Brain pericyte (primary cell): ENCODE measurements at regions not wholly inside any gene's neighbourhood (a gene's known extent, or its start where the extent isn't known, plus 50 kb on each side); places are given as distances from the start of the nearest gene placed in this dataset.
A peak's percentile ranks its signal among the peaks of the same experiment; 100 is the strongest.
"Not testable (repeated sequence)": the region's sequence is repeated elsewhere in the genome, so short reads cannot be mapped to it uniquely, and the experiment has no call there.

Experiments used
- DNase-seq: peaks from one replicate; pipeline ENCODE4 v3.0.0-alpha.2; 2012; ENCODE audit warnings: low read depth, low spot score

DNA sequence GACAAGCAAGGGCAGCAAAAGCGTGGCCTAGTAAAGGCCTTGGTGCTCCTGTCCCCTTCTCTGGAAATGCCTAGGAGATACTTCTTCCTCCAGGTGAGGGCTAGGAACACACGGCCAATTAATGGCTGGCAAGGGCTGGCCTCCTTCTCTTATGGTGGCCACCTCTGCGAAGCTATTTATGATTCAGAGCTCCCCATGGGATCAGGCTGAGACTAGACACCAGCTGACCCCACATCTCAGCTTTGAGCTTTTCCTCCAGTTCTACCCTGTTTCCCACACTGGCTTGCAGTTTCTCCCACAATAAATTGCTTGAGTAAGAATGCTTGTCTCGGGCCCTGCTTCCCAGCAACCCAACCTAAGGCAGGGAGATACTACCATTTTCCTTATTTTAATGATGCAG is 53.7 kb downstream of the CAMK2N1 start:
- DNase-seq: no peak

DNA sequence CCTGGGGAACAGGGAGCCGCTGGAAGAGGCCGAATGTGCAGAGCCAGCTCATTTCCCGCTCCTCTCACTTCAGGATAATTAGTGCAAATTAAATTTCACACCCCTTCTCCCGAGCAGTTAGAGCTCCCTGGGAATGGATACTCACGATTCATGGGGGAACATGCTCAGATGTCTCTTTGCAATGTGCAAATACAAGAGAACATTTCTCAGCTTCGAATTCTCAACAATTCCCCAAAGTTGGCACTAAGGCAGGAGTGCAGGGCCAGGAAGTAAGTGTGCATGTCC is 54.9 kb downstream of the CAMK2N1 start:
- DNase-seq: no peak

DNA sequence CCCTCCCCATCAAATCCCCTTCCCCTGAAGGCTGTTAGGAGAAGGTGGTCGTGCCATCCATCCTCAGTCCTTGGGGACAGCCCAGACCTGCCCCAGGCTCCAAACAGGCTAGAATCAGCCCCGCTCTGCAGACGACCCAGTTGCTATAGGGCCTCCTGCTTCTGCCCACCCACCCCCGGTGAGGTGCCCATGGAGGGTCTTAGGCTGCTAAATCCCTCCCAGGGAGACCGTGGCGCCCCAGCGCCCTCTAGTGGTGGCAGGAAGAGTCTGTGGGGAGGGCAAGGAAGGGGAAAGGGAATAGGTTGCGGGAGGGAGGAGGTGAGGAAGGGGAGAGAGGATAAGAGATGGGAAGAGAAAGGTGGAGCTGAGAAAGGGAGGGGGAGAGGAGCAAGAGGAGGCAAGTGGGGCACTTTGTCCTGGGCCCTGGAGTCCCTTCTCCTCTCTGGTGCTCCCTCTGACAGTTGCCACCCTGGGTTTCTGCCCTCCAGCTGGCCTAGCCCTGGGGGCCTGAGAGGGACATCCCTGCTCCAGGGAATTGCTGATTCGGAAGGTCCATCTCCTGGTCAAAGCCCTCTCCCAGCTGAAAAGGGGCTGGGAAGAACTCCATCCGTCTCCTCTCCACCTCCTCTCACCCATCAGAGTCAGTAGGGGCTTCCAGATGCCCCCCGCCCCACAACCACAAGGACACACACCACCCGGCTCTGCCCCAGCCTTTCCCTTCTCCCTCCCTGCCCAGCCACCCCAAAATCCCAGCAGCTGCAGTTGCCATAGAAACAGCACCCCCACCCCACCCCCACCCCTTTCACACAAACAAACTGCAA is 55.4 kb downstream of the CAMK2N1 start:
- DNase-seq: no peak

DNA sequence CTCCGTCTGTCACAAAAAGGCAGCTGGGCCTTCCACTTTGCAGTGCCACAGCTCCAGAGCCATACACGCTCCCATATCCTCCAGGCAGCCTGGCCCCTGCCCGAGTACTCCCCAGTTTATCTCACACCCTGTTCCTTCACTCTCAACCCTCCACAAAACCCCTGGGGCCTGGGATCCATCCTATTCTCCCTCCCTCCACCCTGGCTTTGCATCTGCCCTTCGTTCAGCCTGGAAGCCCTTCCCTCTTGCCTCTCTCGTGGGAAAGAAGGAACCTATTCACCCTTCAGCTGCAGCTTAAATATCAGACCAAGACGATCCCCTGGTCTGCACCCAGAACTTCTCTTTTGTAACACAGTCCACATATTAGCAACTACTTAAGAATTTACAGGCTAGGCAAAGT is 56.7 kb downstream of the CAMK2N1 start:
- no peak for DNase-seq

DNA sequence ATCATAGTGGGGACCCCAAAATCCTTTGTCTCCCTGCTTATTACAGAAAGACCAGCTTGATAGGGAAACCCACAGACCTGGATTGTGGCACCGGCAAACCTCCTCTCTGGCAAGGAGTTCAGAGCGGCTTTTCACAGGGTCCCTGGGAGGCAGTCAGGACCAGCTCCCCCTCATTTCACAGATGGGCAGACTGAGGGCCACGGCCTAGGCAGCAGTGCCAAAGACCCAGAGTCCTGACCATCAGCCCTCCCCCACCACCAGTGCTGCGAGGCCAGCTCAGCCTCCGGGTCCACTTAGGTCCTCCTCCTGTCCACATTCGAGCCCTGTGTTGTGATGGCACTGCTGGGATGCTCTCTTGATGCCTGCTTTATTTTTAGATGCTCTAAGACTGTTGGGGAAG is 57.2 kb downstream of the CAMK2N1 start:
- DNase-seq: no peak

DNA sequence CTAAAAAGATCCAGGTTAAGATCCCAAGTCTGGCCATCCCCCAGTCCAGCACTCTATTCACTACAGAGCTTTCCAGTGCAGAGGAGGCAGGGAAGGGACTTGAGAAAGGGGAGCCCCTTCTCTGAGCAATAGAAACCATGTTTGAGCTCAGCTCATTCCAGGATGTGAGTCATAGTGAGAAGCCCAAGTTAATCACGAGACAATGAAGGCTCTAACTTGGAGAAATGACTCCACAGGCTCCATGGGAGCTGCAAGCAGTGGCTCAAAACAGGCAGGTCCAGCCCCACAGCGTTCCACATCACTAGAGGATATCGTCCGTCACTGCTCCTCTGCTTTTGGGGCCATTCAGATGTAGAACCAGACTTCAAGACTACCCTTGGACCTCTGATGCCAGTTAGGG is 59.1 kb downstream of the CAMK2N1 start:
- DNase-seq: peak; percentile 37

DNA sequence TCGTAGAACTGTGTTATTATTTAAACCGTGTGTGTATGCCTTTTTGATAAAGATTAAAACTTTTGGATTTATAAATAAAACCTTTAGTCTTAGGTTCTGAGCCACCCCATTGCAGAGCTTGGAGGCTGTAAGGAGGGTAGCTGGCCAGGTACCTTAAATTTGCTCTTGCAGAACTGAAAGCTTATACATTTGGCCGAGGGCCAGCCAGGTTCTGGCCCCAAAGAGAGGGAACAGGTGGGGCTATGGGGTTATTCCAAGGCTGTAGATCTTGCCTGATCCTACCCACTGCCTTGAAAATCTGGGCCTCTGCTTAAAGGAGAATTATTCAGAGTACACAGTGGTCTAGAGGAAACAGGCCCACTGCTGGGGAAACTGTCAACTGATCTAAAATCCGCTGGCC is 59.6 kb downstream of the CAMK2N1 start:
- DNase-seq: no peak

DNA sequence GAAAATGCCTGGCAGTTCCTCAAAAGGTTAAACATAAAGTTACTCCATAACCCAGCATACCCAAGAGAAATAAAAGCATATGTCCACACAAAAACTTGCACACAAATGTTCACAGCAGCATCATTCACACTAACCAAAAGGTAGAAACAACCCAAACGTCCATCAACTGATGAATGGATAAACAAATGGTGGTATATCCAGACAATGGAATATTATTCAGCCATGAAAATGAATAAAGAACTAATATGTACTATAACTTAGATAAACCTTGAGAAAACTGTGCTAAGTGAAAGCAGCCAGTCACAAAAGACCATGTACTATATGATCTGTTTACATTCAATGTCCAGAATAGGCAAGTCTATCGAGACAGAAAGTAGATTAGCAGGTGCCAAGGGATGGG is 60.4 kb downstream of the CAMK2N1 start:
- DNase-seq: no peak

DNA sequence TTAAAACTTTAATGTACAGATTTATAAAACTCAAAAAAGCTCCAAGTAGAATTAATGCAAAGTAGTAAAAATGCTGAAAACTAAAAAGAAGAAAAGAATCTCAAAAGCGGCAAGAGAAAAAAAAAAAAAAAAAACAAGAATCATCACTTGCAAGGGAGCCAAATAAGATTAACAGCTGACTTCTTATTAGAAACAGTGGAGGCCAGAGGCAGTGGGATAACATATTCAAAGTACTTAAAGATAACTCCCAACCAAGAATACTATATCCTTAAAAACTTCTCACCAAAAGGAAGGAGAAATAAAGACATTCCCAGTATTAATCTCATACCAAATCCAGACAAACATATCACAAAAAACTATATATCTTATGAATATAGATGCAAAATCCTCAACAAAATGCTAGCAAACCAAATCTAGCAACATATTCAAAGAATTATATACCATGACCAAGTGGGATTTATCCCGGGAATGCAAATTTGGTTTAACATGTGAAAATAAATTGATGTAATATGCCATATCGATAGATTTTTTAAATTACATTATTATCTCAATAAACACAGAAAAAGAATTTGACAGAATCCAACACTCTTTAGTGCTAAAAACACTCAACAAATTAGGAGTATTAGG is 62.7 kb downstream of the CAMK2N1 start:
- DNase-seq: no peak

DNA sequence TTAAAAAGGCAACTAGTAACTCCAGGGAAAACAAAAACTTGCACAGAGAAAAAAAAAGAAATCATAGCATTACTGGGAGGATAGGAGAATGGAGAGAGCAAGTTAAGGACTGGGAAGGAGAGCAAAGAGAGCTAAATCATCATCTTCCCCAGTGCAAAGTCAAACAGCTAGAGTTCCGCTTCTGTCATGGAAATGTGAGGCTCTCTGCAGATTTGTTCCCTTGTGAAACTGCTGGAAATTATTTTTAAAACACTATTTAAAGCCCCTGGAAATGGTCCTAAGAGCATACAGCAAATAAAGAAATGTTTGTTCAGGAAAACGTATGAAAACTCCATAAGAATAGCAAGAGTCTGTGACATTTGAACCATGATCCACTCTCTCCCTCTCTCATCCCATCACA is 64.6 kb downstream of the CAMK2N1 start:
- no peak for DNase-seq

DNA sequence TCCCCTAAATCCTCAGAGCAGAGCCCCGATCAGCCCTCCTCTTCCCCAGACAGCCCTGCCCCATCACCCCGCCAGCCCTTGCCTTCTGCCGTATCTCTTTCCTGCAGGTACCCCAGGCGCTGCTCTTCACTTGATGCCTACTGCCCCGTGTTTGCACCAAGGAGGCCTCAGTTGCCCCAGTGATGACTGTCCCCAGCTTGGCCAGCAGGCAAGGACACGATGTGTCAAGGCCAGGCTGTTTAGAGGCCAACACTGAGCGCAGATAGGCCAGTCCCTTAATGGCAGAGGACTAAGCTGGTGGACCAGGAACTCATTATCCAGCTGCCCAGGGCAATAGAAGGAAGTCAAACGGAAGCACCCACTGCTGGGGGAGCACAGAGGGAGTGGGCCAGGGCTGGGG is 68.4 kb downstream of the CAMK2N1 start:
- no peak for DNase-seq

DNA sequence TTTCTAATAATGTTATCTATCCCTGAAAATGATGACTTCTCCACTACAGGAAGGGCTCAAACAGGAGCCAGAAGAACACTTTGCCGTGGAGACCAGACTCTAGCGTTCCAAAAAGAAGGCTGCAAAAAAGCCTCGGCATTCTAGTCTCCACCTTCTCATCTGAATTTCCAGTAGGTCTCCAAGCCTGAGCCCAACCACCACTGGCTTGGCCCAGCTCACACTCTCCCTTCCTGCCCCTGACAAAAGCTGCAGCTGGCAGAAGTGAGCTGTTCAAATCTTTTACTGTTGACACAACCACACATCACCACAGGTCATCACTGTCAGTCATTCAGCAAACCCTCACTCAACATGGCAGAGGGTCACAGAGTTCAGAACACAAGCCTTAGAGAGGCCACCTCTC is 69.3 kb downstream of the CAMK2N1 start:
- no peak for DNase-seq

DNA sequence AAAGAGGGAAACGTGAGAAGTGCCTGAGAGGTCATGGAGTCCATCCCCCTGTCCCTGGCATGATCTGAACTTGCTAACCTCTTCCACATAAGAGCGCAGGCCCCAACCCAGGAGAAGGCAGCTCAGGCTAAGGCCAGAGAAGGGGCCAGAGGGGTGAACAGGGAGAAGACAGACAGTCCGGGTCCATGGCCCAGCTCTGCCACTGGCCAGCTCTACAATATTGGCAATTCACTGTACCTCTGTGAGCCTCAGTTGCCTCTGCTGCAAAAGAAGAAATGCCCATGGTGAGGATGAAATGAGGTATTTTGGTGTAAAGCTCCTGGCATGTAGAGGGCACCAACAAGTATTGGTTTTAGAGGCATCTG is 72.3 kb downstream of the CAMK2N1 start:
- DNase-seq: no peak

DNA sequence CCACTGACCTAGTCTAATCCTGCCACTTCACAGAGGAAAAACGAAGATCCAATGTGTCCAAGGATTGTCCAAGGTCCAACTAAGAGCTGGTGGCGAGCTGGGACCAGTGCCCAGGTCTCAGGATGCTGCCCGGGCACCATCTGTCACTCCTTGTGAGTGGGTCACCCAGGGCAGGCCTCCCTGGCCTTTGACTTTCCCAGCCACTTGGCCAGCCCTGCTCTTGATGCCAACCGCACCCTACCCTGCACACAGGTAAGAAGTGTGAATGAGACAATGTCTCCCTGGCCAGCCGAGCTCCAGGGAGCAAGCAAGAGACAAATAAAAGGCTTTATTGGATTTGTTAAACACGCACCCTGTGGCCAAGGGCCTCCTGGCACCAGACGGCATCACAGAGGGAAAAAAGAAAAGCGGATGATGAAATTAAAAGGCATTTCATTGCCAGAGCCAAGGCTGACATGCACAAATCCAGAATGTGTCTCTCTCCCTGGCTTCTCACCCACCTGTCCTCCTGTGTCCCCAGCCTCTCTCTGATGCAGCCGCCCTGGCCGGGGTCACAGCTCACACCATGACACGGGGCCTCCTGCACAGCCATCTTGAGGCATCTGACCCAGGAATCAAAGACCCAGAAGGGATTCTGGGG is 72.8 kb downstream of the CAMK2N1 start:
- DNase-seq: no peak

DNA sequence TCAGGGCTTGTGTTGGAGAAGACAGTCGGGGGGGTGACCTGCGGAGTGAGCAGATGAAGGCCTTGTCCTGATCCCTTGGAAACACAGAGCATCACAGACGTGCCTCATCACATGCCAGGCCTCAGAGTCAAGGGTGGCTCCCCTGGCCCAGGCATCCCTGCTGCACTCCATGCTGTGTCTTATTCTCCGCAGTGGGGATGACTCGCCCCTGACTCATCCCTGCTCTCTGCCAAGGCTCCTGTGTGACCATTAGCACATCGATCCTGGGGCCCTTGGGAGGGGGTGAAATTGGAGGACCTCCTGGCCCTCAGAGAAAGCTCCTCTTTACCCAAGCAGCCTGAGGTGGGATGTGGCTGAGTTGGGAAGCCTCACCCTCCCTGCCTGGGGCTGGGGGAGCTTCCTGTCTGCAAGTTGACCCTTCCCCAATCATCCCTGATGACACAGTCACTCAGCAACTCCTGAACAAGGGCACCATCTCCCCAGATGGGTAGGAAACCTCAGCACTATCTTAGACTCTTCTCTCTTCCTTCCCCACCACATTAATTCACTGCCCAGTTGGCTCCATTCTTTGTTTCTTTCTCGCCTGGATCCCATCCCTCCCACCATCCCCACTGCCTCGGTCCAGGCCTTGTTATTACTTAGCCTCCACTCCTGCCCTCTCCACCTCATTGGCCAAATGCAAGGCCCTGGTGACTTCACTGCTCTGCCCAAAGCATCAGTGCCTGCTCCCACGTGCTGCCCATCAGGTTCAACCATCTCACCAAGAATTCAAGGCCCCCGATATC is 74.6 kb downstream of the CAMK2N1 start:
- peak; percentile 80 for DNase-seq

DNA sequence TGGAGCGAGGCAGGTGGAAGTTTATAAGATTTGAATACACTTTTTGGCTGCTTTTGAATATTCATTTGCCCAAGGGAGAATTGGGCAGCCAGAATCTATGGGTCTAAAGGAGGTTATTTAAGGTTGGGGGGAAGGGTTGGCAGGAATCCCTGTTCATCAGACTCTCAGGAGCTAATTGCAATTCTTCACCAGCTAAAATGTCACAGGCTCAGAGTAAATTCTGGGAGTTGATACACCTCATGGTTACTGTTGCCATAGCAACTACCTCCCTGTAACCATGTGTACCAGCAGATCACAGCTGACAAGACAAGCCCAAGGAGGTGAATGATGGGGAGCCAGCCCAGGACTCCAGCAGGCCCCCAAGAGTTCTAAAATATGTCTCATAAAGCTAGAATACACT is 75.5 kb downstream of the CAMK2N1 start:
- DNase-seq: no peak

DNA sequence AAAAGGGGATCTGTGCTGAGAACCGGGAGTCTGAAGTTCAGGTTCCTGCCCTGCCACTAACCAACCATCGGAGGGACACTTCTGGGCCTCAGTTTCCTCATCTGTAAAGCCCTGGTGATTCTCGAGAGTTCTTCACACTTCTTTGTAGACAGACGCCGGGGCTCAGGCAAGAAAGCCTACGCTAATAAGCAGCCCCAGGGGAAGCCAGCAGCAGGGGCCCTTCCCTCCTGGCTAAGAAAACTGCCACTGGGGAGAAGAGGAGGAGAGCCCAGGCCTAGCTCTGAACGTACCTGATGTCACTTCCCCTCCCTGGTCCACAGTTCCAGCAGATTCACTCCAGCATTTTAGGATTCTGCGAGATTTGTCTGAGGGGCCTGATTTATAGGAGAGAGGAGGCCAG is 76.0 kb downstream of the CAMK2N1 start:
- DNase-seq: no peak

DNA sequence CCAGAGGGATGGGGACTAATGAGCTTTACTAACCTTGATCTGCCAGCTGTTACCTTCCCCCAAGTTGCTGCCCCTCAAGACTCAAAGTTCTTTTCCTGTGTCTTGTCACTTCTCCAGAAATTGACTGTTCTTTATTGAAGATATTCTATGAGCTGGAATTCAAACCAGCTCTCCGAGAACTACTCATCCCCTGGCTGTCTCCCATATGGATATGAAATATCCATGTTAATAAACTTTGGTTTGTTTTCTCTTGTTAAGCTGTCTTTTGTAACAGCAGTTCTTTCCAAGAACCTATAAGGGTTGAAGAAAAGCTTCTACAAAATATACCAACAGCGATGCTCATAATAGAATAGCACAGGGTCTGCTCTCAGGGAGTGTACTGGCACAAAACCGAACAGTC is 77.0 kb downstream of the CAMK2N1 start:
- no peak for DNase-seq

DNA sequence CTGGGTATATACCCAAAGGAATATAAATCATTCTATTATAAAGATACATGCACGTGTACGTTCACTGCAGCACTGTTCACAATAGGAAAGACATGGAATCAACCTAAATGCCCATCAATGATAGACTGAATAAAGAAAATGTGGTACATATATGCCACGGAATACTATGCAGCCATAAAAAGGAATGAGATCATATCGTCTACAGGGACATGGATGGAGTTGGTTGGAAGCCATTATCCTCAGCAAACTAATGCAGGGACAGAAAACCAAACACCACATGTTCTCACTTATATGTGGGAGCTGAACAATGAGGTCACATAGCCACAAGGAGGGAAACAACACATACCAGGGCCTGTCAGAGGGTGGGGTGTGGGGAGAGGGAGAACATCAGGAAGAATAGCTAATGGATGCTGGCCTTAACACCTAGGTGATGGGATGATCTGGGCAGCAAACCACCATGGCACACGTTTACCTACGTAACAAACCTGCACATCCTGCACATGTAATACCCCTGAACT is 77.8 kb downstream of the CAMK2N1 start:
- not testable (repeated sequence) for DNase-seq

DNA sequence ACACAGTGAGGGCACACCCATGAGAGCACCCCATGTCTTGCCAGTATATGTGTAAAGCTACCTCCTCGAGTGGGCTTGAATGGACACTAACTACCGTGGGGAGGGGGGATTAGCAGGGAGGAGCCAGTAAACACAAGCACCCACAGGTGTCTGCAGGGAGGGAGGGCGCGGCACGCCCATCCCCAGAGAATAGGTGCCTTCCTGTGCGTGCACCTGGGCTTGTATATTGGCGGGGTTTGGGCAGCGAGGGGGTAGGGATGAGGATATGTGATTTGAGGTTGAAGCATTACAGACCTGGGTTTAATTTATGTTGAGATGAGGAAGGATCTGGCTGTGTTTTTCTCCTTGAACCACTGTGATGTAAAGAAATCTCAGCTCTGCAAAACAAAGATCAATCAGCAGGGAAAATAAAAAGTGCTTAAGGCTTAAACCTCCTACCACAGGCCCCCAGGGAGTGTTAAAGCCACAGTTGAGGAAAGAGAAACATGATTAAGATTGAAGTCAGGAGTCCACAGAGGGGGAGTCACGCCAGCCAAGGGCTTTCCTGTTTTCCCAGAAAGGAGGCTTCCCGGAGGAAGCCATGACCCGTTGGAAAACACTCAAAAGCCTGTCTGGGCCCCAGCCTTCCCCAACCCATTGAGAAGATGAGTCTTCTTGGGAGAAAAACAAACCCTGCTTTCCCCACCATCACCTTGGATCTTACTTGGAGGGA is 80.0 kb downstream of the CAMK2N1 start:
- peak; percentile 87 for DNase-seq

DNA sequence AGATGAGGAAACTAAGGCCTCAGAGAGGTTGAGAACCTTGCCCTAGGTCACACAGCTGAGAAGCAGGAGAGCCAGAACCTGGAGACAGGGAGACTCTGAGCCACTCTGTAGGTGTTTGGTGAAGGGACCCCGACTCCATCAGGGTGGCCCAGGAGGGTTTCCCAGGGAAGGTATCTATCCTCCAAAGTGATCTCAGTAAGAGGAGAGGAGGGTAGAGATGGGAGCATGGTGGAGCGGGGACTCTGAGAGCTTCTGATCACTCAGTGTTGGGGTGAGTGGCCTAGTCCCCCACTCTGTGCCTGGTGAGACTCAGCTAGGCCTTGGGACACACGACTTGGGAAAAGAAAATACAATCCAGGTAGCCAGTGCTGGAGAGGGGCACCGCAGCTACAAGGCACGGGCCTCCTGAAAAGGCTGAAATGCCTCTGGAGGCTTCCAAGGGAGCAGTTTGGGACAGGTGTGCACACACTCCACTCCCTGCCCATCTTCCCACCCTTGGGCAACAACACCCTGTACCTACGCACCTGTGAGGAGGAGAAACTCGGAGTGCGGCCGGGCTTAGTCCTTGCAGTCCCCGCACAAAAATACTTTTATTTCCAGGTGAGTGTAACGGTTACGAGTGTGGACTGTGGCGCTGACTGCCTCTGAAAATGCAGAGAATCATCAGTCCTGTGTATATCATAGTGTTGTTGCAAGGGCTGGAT is 80.8 kb downstream of the CAMK2N1 start:
- no peak for DNase-seq
